Glutamatergic neuron (in vitro differentiated cells): ENCODE measurements at regions not wholly inside any gene's neighbourhood (a gene's known extent, or its start where the extent isn't known, plus 50 kb on each side); places are given as distances from the start of the nearest gene placed in this dataset.

Source experiments
- DNase-seq: peaks from one replicate; pipeline ENCODE4 v3.0.0; 2022
- H3K27ac Mint-ChIP-seq: one replicate; pipeline ENCODE4 v1.8.0; 2020; ENCODE audit warnings: mild to moderate bottlenecking, mixed read lengths, inconsistent platforms; ENCODE audit not compliant: unreplicated experiment
- H3K27me3 Mint-ChIP-seq: one replicate; pipeline ENCODE4 v1.8.0; 2020; ENCODE audit warnings: mild to moderate bottlenecking, moderate library complexity, mixed read lengths, inconsistent platforms; ENCODE audit not compliant: unreplicated experiment
- H3K36me3 Mint-ChIP-seq: one replicate; pipeline ENCODE4 v1.8.0; 2020; ENCODE audit warnings: mild to moderate bottlenecking, mixed read lengths, inconsistent platforms; ENCODE audit not compliant: unreplicated experiment
- H3K4me1 Mint-ChIP-seq: one replicate; pipeline ENCODE4 v1.8.0; 2020; ENCODE audit warnings: mild to moderate bottlenecking, low read depth, mixed read lengths, inconsistent platforms; ENCODE audit not compliant: unreplicated experiment
- H3K4me3 Mint-ChIP-seq: one replicate; pipeline ENCODE4 v1.8.0; 2020; ENCODE audit warnings: mild to moderate bottlenecking, mixed read lengths, inconsistent platforms; ENCODE audit not compliant: unreplicated experiment
- H3K9me3 Mint-ChIP-seq: one replicate; pipeline ENCODE4 v1.8.0; 2020; ENCODE audit warnings: mild to moderate bottlenecking, moderate library complexity, mixed read lengths, inconsistent platforms; ENCODE audit not compliant: unreplicated experiment
- CTCF ChIP-seq: fragments of 200-600 bp; sonication (generic); IDR thresholded peaks from one replicate; pipeline ENCODE4 v1.5.0; 2021; ENCODE audit not compliant: partially characterized antibody, unreplicated experiment

GRCh38 chr12:78306236-78306635, 475.5 kb downstream of the NAV3 start:
- no peak for TF ChIP-seq CTCF
- H3K4me1 Mint-ChIP-seq, result no peaks in the 10 kb centered on the region
- DNase-seq, result no peak

GRCh38 chr12:78308701-78309100, 478.0 kb downstream of the NAV3 start:
- Mint-ChIP-seq H3K4me3 (no peak overlapping the region), H3K9me3 (peaks cover 2% of the 10 kb centered on the region), H3K36me3 (no peaks in the 10 kb centered on the region), H3K27ac (no peak overlapping the region), H3K4me1 (no peaks in the 10 kb centered on the region), H3K27me3 (no peaks in the 10 kb centered on the region)
- no peak for DNase-seq
- TF ChIP-seq CTCF, result no peak

More at GRCh38 chr12:78306236-78306635, 475.5 kb downstream of the NAV3 start:
- Mint-ChIP-seq H3K27ac (no peak overlapping the region), H3K36me3 (no peaks in the 10 kb centered on the region), H3K27me3 (no peaks in the 10 kb centered on the region), H3K4me3 (no peak overlapping the region), H3K9me3 (peaks cover 2% of the 10 kb centered on the region)

- Mint-ChIP-seq H3K4me1 (peaks cover 14% of the 10 kb centered on the region), H3K9me3 (no peaks in the 10 kb centered on the region)
Measured at GRCh38 chr12:78315028-78315427, 484.3 kb downstream of the NAV3 start.

GRCh38 chr12:78316136-78316535, 485.4 kb downstream of the NAV3 start:
- no peak for TF ChIP-seq CTCF
- Mint-ChIP-seq H3K27me3 (no peaks in the 10 kb centered on the region), H3K27ac (peak overlapping the region; percentile 80), H3K9me3 (peaks cover 2% of the 10 kb centered on the region), H3K36me3 (peaks cover 4% of the 10 kb centered on the region), H3K4me1 (peaks cover 14% of the 10 kb centered on the region), H3K4me3 (no peak overlapping the region)
- DNase-seq, result no peak

More at GRCh38 chr12:78315028-78315427, 484.3 kb downstream of the NAV3 start:
- no peak for TF ChIP-seq CTCF
- H3K36me3 Mint-ChIP-seq, result no peaks in the 10 kb centered on the region
- no peak for DNase-seq
- H3K4me3 Mint-ChIP-seq, result no peak overlapping the region
- H3K27ac Mint-ChIP-seq, result no peak overlapping the region
- no peaks in the 10 kb centered on the region for H3K27me3 Mint-ChIP-seq

GRCh38 chr12:78316631-78317468, 486.2 kb downstream of the NAV3 start:
- no peak overlapping the region for H3K4me3 Mint-ChIP-seq
- peak overlapping the region; percentile 80 for H3K27ac Mint-ChIP-seq
- H3K36me3 Mint-ChIP-seq, result peaks cover 4% of the 10 kb centered on the region
- no peak for TF ChIP-seq CTCF
- H3K27me3 Mint-ChIP-seq, result no peaks in the 10 kb centered on the region
- peaks cover 2% of the 10 kb centered on the region for H3K9me3 Mint-ChIP-seq
- no peak for DNase-seq
- peaks cover 14% of the 10 kb centered on the region for H3K4me1 Mint-ChIP-seq
